ENCODE measurements at regions not wholly inside any gene's neighbourhood (a gene's known extent, or its start where the extent isn't known, plus 50 kb on each side); places are given as distances from the start of the nearest gene placed in this dataset.

DNA sequence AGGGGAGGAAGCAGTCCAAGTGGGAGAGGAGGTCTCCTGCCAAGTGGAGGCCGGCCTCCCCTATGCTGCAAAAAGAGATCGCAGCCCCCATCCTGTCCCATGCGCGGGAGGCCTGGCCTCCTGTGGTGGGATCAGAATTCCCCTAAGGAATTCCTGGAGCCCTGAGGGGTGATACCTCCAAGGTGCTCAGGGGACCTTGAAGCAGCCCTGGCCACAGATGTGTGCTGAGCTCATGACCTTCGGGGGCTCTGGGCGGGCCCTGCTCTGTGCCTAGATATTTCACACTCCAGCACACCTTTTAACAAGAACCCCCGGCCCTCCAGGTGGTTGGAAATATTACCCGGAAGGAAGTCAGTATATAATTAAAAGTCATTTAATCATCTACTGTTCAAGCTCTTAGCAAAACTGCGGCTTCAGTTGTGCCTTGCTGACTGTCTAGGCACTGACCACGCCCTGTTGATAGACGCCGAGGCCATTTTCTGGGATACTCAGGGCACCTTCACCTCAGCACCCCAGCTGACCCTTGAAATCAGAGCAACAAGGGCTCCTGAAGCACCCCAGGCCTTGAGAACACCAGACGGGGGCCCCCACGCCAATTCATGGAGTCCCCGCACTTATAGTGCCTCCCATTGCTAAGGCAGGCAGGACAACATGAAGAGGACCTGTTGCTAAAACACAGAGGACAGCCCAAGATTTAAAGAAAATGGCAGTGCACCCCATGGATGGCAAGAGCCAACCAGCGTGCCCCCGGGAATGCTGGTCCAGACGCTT lies 119.1 kb downstream of the NDUFA10 start:
- DNase-seq = no peak

DNA sequence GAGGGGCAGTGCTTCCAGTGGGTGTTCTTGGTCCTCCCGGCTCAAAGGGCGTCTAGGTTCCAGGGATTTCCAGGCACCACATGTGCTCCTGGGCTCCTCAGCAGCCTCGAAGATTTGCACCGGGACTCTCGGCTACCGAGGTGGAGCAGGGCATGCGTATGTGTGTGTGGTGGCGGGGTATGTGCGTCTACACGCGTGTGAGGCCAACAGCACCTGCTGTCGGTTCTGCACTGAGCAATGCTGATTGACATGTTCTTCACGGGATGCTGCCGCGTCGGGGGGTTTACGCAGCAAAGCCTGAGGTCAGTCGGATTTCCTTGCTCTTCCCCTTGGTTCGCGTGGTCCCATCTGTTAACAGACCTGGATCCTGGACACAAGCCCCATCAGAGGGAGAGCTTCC lies 119.8 kb downstream of the NDUFA10 start:
- no peak for DNase-seq

GRCh38 chr2:239904496-239904895 lies 120.6 kb downstream of the NDUFA10 start:
- DNase-seq = no peak

- no peak for DNase-seq
Observed at GRCh38 chr2:239903803-239904202, 121.3 kb downstream of the NDUFA10 start.

DNA sequence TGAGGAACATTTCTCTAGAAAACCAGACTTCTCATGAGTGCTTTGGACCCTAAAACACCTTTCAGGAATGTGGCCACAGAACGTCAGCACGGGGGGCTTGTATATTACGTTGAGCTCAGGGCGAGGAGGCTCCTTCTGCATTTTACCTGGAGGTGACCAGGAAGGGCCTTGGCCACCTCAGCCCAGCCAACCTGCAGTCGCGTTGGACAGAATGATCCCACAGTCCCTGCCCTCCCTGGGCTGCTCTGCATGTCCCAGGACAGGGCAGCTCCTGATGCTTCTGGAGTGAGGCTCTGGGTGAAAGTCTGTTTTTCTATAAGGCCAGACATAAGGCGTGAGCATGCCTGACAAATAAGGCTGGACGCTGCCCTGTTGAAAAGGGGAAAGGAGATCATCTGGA lies 121.9 kb downstream of the NDUFA10 start:
- DNase-seq = no peak

- DNase-seq = no peak
Observed at GRCh38 chr2:239902749-239903201, 122.4 kb downstream of the NDUFA10 start.

GRCh38 chr2:239898292-239898925 lies 126.7 kb downstream of the NDUFA10 start:
- no peak for DNase-seq

GRCh38 chr2:239897596-239898235 lies 127.4 kb downstream of the NDUFA10 start:
- DNase-seq = no peak

- DNase-seq = no peak
Observed at GRCh38 chr2:239896075-239896474, 129.1 kb downstream of the NDUFA10 start.

DNA sequence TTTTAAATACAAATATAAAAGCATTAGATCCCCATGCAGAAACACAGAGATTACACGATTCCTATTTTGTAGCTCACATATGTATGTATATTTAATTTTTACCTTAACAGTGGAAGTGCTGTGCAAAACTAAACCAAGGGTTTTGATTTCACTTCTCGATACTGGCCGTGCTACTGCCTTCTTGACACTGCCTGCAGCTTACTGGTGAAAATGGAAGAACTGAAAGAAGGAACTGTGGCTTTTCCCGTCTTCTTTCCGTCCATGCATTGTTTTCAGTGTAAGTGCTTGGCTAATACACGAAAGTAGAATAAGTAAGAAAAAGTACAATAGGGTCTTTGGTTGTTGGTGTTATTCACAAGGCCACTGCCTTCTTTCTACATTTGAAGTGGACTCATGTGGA lies 129.5 kb downstream of the NDUFA10 start:
- DNase-seq = no peak

- DNase-seq = no peak
Observed at GRCh38 chr2:239895116-239895515, 130.0 kb downstream of the NDUFA10 start.

GRCh38 chr2:239894276-239894675 lies 130.9 kb downstream of the NDUFA10 start:
- no peak for DNase-seq

GRCh38 chr2:239893236-239893515 lies 132.0 kb downstream of the NDUFA10 start:
- DNase-seq = no peak

- DNase-seq = no peak
Observed at GRCh38 chr2:239892441-239893235, 132.5 kb downstream of the NDUFA10 start.

GRCh38 chr2:239891698-239892097 lies 133.4 kb downstream of the NDUFA10 start:
- no peak for DNase-seq

- DNase-seq = no peak
Observed at GRCh38 chr2:239890206-239890746, 134.9 kb downstream of the NDUFA10 start.

GRCh38 chr2:239889641-239890121 lies 135.5 kb downstream of the NDUFA10 start:
- no peak for DNase-seq

DNA sequence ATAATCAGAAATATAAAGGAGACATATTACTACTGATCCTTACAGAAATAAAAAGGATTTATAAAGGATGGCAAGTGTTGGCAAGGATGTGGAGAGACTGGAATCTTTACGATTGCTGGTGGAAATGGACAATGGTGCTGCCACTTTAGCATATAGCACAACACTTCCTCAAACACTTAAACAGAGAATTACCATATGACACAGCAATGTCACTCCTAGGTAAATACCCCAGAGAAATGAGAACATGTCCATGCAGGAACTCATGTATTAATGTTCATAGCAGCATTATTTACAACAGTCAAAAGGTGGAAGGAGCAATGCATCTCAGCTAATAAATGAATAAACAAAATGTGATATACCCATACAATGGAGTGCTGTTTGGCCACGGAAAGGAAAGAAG lies 137.5 kb downstream of the NDUFA10 start:
- DNase-seq = no peak

DNA sequence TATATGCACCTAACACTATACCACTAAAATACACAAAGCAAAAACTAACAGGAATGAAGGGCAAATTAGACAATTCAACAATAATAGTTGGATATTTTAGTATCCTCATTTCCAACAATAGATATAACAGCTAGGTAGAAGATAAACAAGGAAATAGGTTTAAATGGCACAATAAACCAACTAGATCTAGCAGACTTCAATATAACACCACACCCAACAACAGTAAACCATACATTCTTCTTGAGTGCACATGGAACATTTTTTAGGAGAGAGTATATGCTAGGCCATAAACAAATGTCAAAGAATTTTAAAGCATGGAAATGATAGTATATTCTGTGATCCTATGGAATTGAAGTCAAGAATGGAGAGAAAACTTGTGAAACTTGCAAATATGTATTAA lies 138.4 kb downstream of the NDUFA10 start:
- DNase-seq = no peak

GRCh38 chr2:239884875-239885274 lies 140.3 kb downstream of the NDUFA10 start:
- DNase-seq = no peak

GRCh38 chr2:239884051-239884405 lies 141.1 kb downstream of the NDUFA10 start:
- no peak for DNase-seq

GRCh38 chr2:239883326-239884050 lies 141.7 kb downstream of the NDUFA10 start:
- DNase-seq = no peak
